NCI-H446 treated with DMSO at 0.1 percent for 48 hours (cell line): ENCODE measurements at regions not wholly inside any gene's neighbourhood (a gene's known extent, or its start where the extent isn't known, plus 50 kb on each side); places are given as distances from the start of the nearest gene placed in this dataset.

Experiments
- DNase-seq: peaks from one replicate; lab custom pipeline; 2025; lab: John Stamatoyannopoulos, UW

GRCh38 chr2:2641541-2642410, 310.7 kb upstream of the MYT1L start:
- DNase-seq: no peak

- DNase-seq: no peak
Measured at GRCh38 chr2:2640818-2641217, 309.7 kb upstream of the MYT1L start.

GRCh38 chr2:2640371-2640770, 309.3 kb upstream of the MYT1L start:
- no peak for DNase-seq

GRCh38 chr2:2639251-2640139, 308.4 kb upstream of the MYT1L start:
- no peak for DNase-seq

- DNase-seq: no peak
Measured at GRCh38 chr2:2638547-2639220, 307.6 kb upstream of the MYT1L start.

GRCh38 chr2:2636813-2637212, 305.7 kb upstream of the MYT1L start:
- no peak for DNase-seq

- DNase-seq: no peak
Measured at GRCh38 chr2:2635025-2635528, 304.0 kb upstream of the MYT1L start.

- no peak for DNase-seq
Measured at GRCh38 chr2:2633017-2633416, 301.9 kb upstream of the MYT1L start.

- DNase-seq: no peak
Measured at GRCh38 chr2:2623939-2624338, 292.9 kb upstream of the MYT1L start.

- no peak for DNase-seq
Measured at GRCh38 chr2:2621855-2622254, 290.8 kb upstream of the MYT1L start.

GRCh38 chr2:2620604-2621003, 289.5 kb upstream of the MYT1L start:
- no peak for DNase-seq

GRCh38 chr2:2619995-2620394, 288.9 kb upstream of the MYT1L start:
- DNase-seq: no peak

- DNase-seq: no peak
Measured at GRCh38 chr2:2614452-2614851, 283.4 kb upstream of the MYT1L start.

- peak; percentile 38 for DNase-seq
Measured at GRCh38 chr2:2613279-2614199, 282.5 kb upstream of the MYT1L start.

GRCh38 chr2:2610751-2611150, 279.7 kb upstream of the MYT1L start:
- no peak for DNase-seq

- DNase-seq: no peak
Measured at GRCh38 chr2:2600366-2600765, 269.3 kb upstream of the MYT1L start.

GRCh38 chr2:2599441-2599840, 268.4 kb upstream of the MYT1L start:
- DNase-seq: no peak

GRCh38 chr2:2597712-2598111, 266.6 kb upstream of the MYT1L start:
- DNase-seq: no peak

- no peak for DNase-seq
Measured at GRCh38 chr2:2591542-2591940, 260.5 kb upstream of the MYT1L start.

- DNase-seq: peak; percentile 91
Measured at GRCh38 chr2:2590841-2591541, 259.9 kb upstream of the MYT1L start.

GRCh38 chr2:2590141-2590540, 259.1 kb upstream of the MYT1L start:
- no peak for DNase-seq
